PC-3 (cell line): ENCODE measurements at regions not wholly inside any gene's neighbourhood (a gene's known extent, or its start where the extent isn't known, plus 50 kb on each side); places are given as distances from the start of the nearest gene placed in this dataset.

Source experiments
- CTCF ChIP-seq: fragments of 300-600 bp; sonication (generic); conservative IDR thresholded peaks from 2 replicates; pipeline ENCODE4 v1.5.1; 2017; ENCODE audit warnings: antibody characterized with exemption, low read depth, mild to moderate bottlenecking, low read length
- EZH2 ChIP-seq: fragments of 300-600 bp; sonication (generic); IDR thresholded peaks from one replicate; pipeline ENCODE4 v1.6.1; 2017; ENCODE audit warnings: antibody characterized with exemption, mild to moderate bottlenecking, low read length; ENCODE audit not compliant: unreplicated experiment
- EZH2phosphoT487 ChIP-seq: fragments of 300-600 bp; sonication (generic); IDR thresholded peaks from 2 replicates; pipeline ENCODE4 v1.6.1; 2018; ENCODE audit warnings: mild to moderate bottlenecking, antibody characterized with exemption, low read length, borderline replicate concordance

GRCh38 chr5:116674881-116675625 is 100.4 kb upstream of the SEMA6A start:
- TF ChIP-seq CTCF (no peak), EZH2 (no peak), EZH2phosphoT487 (no peak)
